T-cell (primary cell): ENCODE measurements at regions not wholly inside any gene's neighbourhood (a gene's known extent, or its start where the extent isn't known, plus 50 kb on each side); places are given as distances from the start of the nearest gene placed in this dataset.

Source experiments
- ATAC-seq, 4 experiments: fragments of 200-7000 bp in 3 of 4; fragments of 150-1000 bp in 1 of 4; cut with Tn5 transposase; replicated peaks in 1 of 4; 1 replicate in 3 of 4; 2 replicates in 1 of 4; pipeline ENCODE4 v1.10.0; 2021; ENCODE audit warnings: moderate library complexity in 3 of 4, mild to moderate bottlenecking in 2 of 4, moderate number of reproducible peaks in 1 of 4
- CTCF ChIA-PET, 2 donors: fragments of 300-600 bp; sonication (Branson Sonifier 250); formaldehyde crosslinking; loops; one replicate each; lab custom pipeline; 2022; ENCODE audit warnings: antibody characterized with exemption in 2 of 2; lab: Charles Lee
- POLR2A ChIA-PET, 2 donors: fragments of 300-600 bp; sonication (Branson Sonifier 250); formaldehyde crosslinking; loops; one replicate each; lab custom pipeline; 2022; ENCODE audit warnings: antibody characterized with exemption in 2 of 2; lab: Charles Lee
- DNase-seq, 35 experiments: peaks; one replicate each; pipeline versions ENCODE4 v3.0.0 to v3.0.0-alpha.2; 2013 to 2023
- H3K27ac ChIP-seq: one replicate; pipeline ENCODE4 v1.5.1; 2013; ENCODE audit warnings: low read length
- H3K27me3 ChIP-seq, 2 experiments: replicated peaks in 1 of 2; 1 replicate in 1 of 2; 2 replicates in 1 of 2; pipeline versions ENCODE4 v1.6.1 to v1.7.0; 2013; ENCODE audit warnings: low read length in 1 of 2, mixed read lengths in 1 of 2; ENCODE audit not compliant: control insufficient read depth in 2 of 2, insufficient read depth in 2 of 2; ENCODE audit errors: extremely low read depth in 1 of 2
- H3K36me3 ChIP-seq, 2 donors: 1 replicate in 1 of 2; 2 replicates in 1 of 2; pipeline versions ENCODE4 v1.6.1 to v1.7.0; 2013; ENCODE audit warnings: low read length in 1 of 2; ENCODE audit not compliant: control insufficient read depth in 2 of 2, insufficient read depth in 1 of 2; ENCODE audit errors: extremely low read depth in 1 of 2
- H3K4me1 ChIP-seq, 2 experiments: 1 replicate in 1 of 2; 2 replicates in 1 of 2; pipeline versions ENCODE4 v1.6.1 to v1.7.0; 2013; ENCODE audit warnings: low read length in 2 of 2, mixed read lengths in 1 of 2; ENCODE audit not compliant: insufficient read depth in 2 of 2, control insufficient read depth in 1 of 2; ENCODE audit errors: extremely low read depth in 1 of 2
- H3K4me3 ChIP-seq, 2 donors: 1 replicate in 1 of 2; 2 replicates in 1 of 2; pipeline versions ENCODE4 v1.5.1 to v1.7.0; 2013; ENCODE audit warnings: mild to moderate bottlenecking in 2 of 2, low read length in 1 of 2, moderate library complexity in 1 of 2; ENCODE audit not compliant: control insufficient read depth in 1 of 2; ENCODE audit errors: extremely low read depth in 1 of 2
- H3K9me3 ChIP-seq: 2 replicates; pipeline ENCODE4 v1.7.0; 2013
- H3K27ac Mint-ChIP-seq, 2 donors: one replicate each; pipeline ENCODE4 v1.8.0; 2020 to 2021; ENCODE audit warnings: mild to moderate bottlenecking in 2 of 2, mixed read lengths in 2 of 2
- H3K27me3 Mint-ChIP-seq, 2 donors: one replicate each; pipeline ENCODE4 v1.8.0; 2021 to 2022; ENCODE audit warnings: mixed read lengths in 2 of 2
- H3K36me3 Mint-ChIP-seq: one replicate; pipeline ENCODE4 v1.8.0; 2021; ENCODE audit warnings: mixed read lengths
- H3K4me1 Mint-ChIP-seq, 3 donors: one replicate each; pipeline ENCODE4 v1.8.0; 2020 to 2022; ENCODE audit warnings: mixed read lengths in 3 of 3, mild to moderate bottlenecking in 1 of 3
- H3K4me3 Mint-ChIP-seq, 3 donors: one replicate each; pipeline ENCODE4 v1.8.0; 2020 to 2022; ENCODE audit warnings: mild to moderate bottlenecking in 3 of 3, mixed read lengths in 3 of 3, moderate library complexity in 3 of 3
- H3K9me3 Mint-ChIP-seq, 3 donors: one replicate each; pipeline ENCODE4 v1.8.0; 2020 to 2022; ENCODE audit warnings: mixed read lengths in 3 of 3
- WGBS: methylation state at CpG from one replicate; pipeline ENCODE4 v1.1.5; 2013; ENCODE audit warnings: missing lambda C conversion rate; ENCODE audit not compliant: insufficient coverage; 5-methylcytosine and 5-hydroxymethylcytosine counted together

DNA sequence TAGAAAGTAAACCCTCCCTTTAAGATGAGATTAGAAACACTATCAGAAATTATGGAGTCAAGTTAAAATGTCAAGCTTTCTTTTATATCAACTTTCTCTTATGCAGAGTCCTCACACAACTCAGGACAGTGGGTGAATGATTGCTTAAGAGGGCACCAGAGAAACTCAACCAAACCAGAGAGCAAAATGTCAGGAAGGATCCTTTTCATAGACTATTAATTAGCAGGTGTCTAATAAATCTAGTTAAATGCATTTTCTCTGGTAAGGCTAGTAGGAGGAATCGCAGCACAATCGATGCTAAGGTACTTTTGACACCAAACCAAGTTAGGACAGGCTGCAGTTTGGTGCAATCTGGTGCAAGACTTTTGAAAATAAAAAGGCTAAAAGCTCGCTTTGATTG is 614.7 kb upstream of the FOXG1 start:
- no peaks in the 10 kb centered on the region for H3K27me3 Mint-ChIP-seq
- Histone ChIP-seq H3K27ac (no peak overlapping the region), H3K9me3 (no peaks in the 10 kb centered on the region), H3K4me3 (no peak overlapping the region), H3K27me3 (no peaks in the 10 kb centered on the region), H3K4me1 (no peaks in the 10 kb centered on the region), H3K36me3 (no peaks in the 10 kb centered on the region)
- no peaks in the 10 kb centered on the region for H3K4me1 Mint-ChIP-seq
- DNase-seq, result no peak
- H3K9me3 Mint-ChIP-seq, result peaks cover 7 to 26% (median 7%) of the 10 kb centered on the region in 3 donors
- CTCF ChIA-PET, result no interaction called here
- no peak overlapping the region for H3K27ac Mint-ChIP-seq
- H3K36me3 Mint-ChIP-seq, result no peaks in the 10 kb centered on the region
- POLR2A ChIA-PET, result no interaction called here
- no peak for ATAC-seq
- H3K4me3 Mint-ChIP-seq, result no peak overlapping the region
- WGBS, result no CpG with 5 or more reads among the region's 3 CpGs

DNA sequence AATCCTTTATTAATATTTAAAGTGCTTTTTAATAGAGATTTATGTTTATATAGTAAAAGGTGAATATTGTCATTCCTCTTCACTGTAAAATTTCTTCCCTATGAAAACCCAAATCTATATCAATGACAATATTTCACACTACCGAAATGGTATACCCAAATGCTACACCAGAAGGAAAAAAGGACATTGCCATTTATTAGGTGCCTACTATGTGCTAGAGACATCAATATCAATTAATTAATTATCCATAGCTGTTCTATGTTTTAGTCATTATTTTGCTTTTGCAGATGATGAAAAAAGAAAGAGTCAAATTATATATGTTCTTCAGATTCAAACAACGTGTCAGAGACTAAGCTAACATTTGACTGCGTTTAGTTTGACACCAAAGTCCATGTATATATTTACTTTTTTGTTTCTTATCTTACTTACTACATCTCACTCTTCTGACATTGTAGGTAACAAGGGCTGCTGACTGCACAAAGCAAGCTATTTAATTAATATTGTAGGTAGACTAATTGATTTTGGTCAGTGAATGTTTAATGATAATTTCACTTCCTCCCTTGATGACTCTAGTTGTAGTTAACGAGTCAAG is 614.0 kb upstream of the FOXG1 start:
- Histone ChIP-seq H3K4me1 (no peaks in the 10 kb centered on the region), H3K4me3 (no peak overlapping the region), H3K27me3 (no peaks in the 10 kb centered on the region), H3K36me3 (no peaks in the 10 kb centered on the region), H3K27ac (no peak overlapping the region), H3K9me3 (no peaks in the 10 kb centered on the region)
- no peak for ATAC-seq
- no peak overlapping the region for H3K4me3 Mint-ChIP-seq
- peaks cover 7 to 27% (median 7%) of the 10 kb centered on the region in 3 donors for H3K9me3 Mint-ChIP-seq
- H3K4me1 Mint-ChIP-seq, result no peaks in the 10 kb centered on the region
- CTCF ChIA-PET, result no interaction called here
- WGBS, result no CpG with 5 or more reads among the region's 4 CpGs
- no peaks in the 10 kb centered on the region for H3K36me3 Mint-ChIP-seq
- H3K27me3 Mint-ChIP-seq, result no peaks in the 10 kb centered on the region
- H3K27ac Mint-ChIP-seq, result no peak overlapping the region
- POLR2A ChIA-PET, result no interaction called here
- DNase-seq, result no peak

DNA sequence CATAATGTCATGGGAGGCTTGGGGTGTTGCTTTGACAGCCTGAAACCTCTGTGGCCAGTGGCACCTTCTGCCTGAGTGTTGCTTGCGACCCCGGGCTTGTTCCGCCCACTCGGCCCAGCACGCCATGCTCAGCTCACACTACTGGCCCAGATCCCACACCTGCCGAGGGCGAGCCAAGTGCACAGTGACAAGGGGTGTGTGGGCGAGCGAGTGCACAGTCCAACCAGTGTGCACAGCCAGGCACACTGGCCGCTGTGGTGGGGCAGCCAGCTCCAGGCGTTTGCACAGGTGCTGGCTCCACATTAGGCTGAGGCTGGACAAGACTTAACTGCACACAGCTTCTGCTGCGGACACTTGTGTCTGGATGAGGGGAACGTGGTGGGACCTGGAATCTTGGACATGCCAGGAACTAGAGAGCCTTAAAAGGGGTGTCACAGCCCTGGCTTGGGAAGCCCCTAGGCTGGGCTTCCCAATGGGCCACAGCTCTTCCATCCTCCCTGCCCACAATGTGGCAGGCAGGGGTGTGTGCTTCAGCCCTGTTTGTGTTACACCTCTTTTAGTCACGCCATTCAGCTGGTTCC is 609.2 kb upstream of the FOXG1 start:
- no peaks in the 10 kb centered on the region for H3K27me3 ChIP-seq
- CTCF ChIA-PET, result no interaction called here
- ATAC-seq (no peak), DNase-seq (no peak)
- H3K36me3 ChIP-seq, result no peaks in the 10 kb centered on the region
- no peaks in the 10 kb centered on the region for H3K9me3 ChIP-seq
- Mint-ChIP-seq H3K9me3 (peaks cover 5 to 26% (median 11%) of the 10 kb centered on the region in 3 donors), H3K36me3 (no peaks in the 10 kb centered on the region), H3K27me3 (no peaks in the 10 kb centered on the region), H3K4me3 (no peak overlapping the region), H3K27ac (no peak overlapping the region), H3K4me1 (no peaks in the 10 kb centered on the region)
- no peak overlapping the region for H3K27ac ChIP-seq
- 87% methylated on average over 12 of the region's 14 CpGs for WGBS
- POLR2A ChIA-PET, result no interaction called here
- H3K4me1 ChIP-seq, result no peaks in the 10 kb centered on the region
- no peak overlapping the region for H3K4me3 ChIP-seq

DNA sequence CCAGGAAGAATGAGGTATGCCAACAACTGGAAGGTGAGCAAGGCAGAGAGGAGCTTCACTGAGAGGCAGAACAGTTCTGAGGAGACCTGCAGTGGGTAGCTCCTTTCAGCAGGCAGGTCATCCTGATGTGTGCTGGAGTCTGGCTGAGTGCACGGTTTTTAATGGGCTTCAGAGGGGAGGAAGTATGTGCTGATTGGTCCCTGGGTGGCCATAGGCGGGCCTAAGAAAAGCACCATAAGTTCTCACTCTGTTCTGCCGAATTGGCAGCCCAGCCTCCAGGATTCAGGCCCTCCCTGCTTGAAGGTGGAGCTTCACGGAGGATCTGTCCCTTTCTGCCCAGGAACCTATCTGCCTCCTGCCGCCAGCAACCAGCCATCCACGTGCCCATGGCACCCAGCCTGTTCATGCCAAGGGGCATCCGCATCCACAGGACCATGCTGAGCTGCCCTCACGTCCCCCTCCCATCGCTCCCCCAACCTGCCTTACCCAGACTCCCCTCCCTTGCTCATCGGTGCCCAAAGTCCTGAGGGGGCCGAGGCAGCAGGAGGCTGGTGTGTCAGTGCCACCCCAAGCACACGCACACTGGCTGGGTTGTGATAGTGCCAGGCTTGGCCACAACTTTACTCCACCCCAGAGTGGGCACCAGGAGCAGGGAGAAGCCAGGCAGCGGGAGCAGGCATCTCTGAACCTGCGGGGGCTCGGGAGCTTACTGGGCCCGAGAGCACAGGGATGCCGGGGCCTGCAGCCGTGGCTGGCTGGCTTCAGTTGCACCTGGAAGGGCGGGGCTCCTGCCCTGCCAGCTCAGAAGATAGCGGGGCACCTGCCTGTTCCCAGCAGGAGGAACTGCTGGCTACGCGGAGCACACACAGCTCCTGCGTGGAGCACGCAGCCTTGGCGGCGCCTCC is 608.4 kb upstream of the FOXG1 start:
- Mint-ChIP-seq H3K4me1 (no peaks in the 10 kb centered on the region), H3K4me3 (no peak overlapping the region), H3K36me3 (no peaks in the 10 kb centered on the region), H3K27ac (no peak overlapping the region), H3K9me3 (peaks cover 5 to 21% (median 11%) of the 10 kb centered on the region in 3 donors), H3K27me3 (no peaks in the 10 kb centered on the region)
- WGBS, result 85% methylated on average over 23 of the region's 26 CpGs
- CTCF ChIA-PET, result interaction anchor here in 1 of 2 donors (0.5 kb wide), 1 partner anchor 1329 kb away, joined by 3 read pairs; no protein-coding TSS in a partner anchor
- Histone ChIP-seq H3K9me3 (no peaks in the 10 kb centered on the region), H3K4me3 (no peak overlapping the region), H3K27me3 (no peaks in the 10 kb centered on the region), H3K4me1 (no peaks in the 10 kb centered on the region), H3K36me3 (no peaks in the 10 kb centered on the region), H3K27ac (no peak overlapping the region)
- no peak for DNase-seq
- no peak for ATAC-seq
- POLR2A ChIA-PET, result interaction anchor here in 1 of 2 donors (0.5 kb wide), 1 partner anchor 8 kb away, joined by 6 read pairs; no protein-coding TSS in a partner anchor

DNA sequence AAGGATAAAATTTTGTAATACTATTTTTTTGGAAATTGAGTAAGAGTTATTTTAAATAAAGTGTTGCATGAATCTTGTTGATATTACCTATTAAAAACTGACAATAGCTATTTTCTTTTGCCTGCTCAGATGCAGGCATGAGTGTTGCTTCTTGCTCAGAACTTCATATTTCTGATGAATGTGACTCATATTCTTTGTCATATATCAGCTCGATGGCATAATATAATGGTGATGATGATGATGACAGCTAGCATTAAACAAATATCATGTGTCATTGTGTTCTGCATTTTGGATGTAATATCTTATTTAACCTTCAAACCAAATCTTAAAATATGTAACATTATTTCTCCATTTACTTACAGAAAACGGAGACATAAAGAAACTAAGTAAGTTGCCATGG is 605.5 kb upstream of the FOXG1 start:
- no CpG with 5 or more reads among the region's 2 CpGs for WGBS
- no peak for ATAC-seq
- no peaks in the 10 kb centered on the region for H3K36me3 ChIP-seq

DNA sequence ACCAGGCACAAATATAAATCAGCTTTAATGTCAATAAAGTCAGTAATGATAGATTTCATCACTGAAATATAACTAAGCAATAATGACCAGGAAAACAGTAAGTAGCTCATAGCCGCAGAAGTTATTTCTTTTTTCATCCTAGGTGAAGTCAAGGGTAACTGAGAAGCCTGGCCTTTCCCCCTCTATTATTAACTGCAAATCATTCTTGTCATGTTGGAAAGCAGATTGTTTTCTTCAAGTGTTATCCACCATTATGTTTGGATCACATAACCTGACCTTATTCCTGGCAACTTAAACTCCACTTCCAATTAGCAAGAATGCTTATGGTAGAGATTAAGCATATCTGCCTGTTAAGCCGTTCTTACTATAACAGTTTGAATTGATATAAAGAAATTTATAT is 603.4 kb upstream of the FOXG1 start:
- ATAC-seq (no peak), DNase-seq (no peak)
- Histone ChIP-seq H3K4me1 (no peaks in the 10 kb centered on the region), H3K36me3 (no peaks in the 10 kb centered on the region), H3K27me3 (no peaks in the 10 kb centered on the region), H3K4me3 (no peak overlapping the region), H3K9me3 (no peaks in the 10 kb centered on the region), H3K27ac (no peak overlapping the region)
- Mint-ChIP-seq H3K36me3 (no peaks in the 10 kb centered on the region), H3K9me3 (peaks cover 9 to 12% (median 12%) of the 10 kb centered on the region in 3 donors), H3K27me3 (no peaks in the 10 kb centered on the region), H3K4me3 (no peak overlapping the region), H3K27ac (no peak overlapping the region), H3K4me1 (no peaks in the 10 kb centered on the region)
- no CpG with 5 or more reads among the region's 2 CpGs for WGBS
- ChIA-PET POLR2A (interaction anchor here in 1 of 2 donors (0.6 kb wide), 1 partner anchor 12 kb away, joined by 3 read pairs; no protein-coding TSS in a partner anchor), CTCF (no interaction called here)

More for the DNA sequence above, 605.5 kb upstream of the FOXG1 start:
- H3K4me1 Mint-ChIP-seq, result no peaks in the 10 kb centered on the region
- H3K4me3 Mint-ChIP-seq, result no peak overlapping the region
- POLR2A ChIA-PET, result no interaction called here
- no peaks in the 10 kb centered on the region for H3K36me3 Mint-ChIP-seq
- no peaks in the 10 kb centered on the region for H3K27me3 Mint-ChIP-seq
- Histone ChIP-seq H3K27ac (no peak overlapping the region), H3K4me1 (no peaks in the 10 kb centered on the region), H3K27me3 (no peaks in the 10 kb centered on the region), H3K4me3 (no peak overlapping the region), H3K9me3 (no peaks in the 10 kb centered on the region)
- H3K27ac Mint-ChIP-seq, result no peak overlapping the region
- DNase-seq, result no peak
- peaks cover 5 to 11% (median 7%) of the 10 kb centered on the region in 3 donors for H3K9me3 Mint-ChIP-seq
- CTCF ChIA-PET, result no interaction called here
